ENCODE measurements at regions not wholly inside any gene's neighbourhood (a gene's known extent, or its start where the extent isn't known, plus 50 kb on each side); places are given as distances from the start of the nearest gene placed in this dataset.
"Not testable (repeated sequence)": the region's sequence is repeated elsewhere in the genome, so short reads cannot be mapped to it uniquely, and the experiment has no call there.

DNA sequence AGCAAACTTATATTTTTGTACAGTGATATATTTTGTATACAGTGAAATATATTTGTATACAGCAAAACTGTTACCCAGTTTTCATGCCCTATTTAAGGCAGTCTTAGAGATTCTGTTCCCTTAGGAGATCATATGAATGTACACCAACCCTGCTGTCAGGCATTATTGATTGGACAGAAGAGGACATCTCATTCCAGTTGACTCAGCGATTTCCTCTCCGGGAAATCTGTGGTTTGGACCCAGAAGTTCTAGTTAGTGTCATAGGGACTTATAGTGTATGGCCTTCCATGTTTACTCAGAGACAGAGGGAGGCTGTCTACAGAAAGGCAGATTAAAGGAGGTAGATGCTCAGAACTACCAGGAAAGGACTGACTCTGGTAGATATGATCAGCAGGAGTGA, 318.8 kb upstream of the KCNMB2 start:
- Histone ChIP-seq H3K27me3 (ENCODE audit: control insufficient read depth in 1 of 2, insufficient read depth in 2 of 2, low read length in 2 of 2) (no peaks in the 10 kb centered on the region), H3K27ac (ENCODE audit: low read length) (no peak overlapping the region), H3K4me1 (ENCODE audit: control insufficient read depth, insufficient read depth, low read length) (no peaks in the 10 kb centered on the region), H3K9ac (ENCODE audit: low read length in 2 of 2) (no peak overlapping the region), H3K4me3 (ENCODE audit: low read length in 2 of 2) (no peak overlapping the region), H3K9me3 (ENCODE audit: control insufficient read depth in 2 of 2, low read length in 2 of 2) (no peaks in the 10 kb centered on the region), H3K36me3 (ENCODE audit: control insufficient read depth in 2 of 2, insufficient read depth in 2 of 2, low read length in 2 of 2) (no peaks in the 10 kb centered on the region)

DNA sequence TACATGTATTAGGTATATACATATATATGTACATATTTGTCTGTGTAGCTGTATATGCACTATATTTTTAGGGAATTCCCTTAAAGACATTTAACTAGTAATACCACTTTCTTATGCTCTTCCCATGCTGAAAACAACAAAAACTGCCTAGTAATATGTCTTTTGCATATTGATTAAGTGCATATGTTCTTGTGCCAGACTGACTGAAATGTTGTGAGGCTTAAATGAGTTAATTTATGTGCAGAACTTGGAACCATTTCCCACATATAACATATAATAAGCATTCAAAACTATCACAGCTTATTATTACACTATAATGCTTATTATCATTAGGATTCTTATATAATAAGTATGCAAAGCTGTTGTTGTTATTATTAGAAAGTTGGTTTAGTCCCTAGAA, 318.0 kb upstream of the KCNMB2 start:
- Histone ChIP-seq H3K36me3 (ENCODE audit: control insufficient read depth in 2 of 2, insufficient read depth in 2 of 2, low read length in 2 of 2) (no peaks in the 10 kb centered on the region), H3K4me1 (ENCODE audit: control insufficient read depth, insufficient read depth, low read length) (no peaks in the 10 kb centered on the region), H3K27ac (ENCODE audit: low read length) (no peak overlapping the region), H3K9me3 (ENCODE audit: control insufficient read depth in 2 of 2, low read length in 2 of 2) (no peaks in the 10 kb centered on the region), H3K27me3 (ENCODE audit: control insufficient read depth in 1 of 2, insufficient read depth in 2 of 2, low read length in 2 of 2) (no peaks in the 10 kb centered on the region), H3K4me3 (ENCODE audit: low read length in 2 of 2) (no peak overlapping the region), H3K9ac (ENCODE audit: low read length in 2 of 2) (no peak overlapping the region)

DNA sequence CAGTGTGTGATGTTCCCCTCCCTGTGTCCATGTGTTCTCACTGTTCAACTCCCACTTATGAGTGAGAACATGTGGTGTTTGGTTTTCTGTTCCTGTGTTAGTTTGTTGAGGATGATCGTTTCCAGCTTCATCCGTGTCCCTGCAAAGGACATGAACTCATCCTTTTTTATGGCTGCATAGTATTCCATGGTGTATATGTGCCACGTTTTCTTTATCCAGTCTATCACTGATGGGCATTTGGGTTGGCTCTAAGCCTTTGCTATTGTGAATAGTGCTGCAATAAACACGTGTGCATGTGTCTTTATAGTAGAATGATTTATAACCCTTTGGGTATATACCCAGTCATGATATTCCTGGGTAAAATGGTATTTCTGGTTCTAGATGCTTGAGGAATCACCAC, 316.6 kb upstream of the KCNMB2 start:
- H3K9me3 ChIP-seq (ENCODE audit: control insufficient read depth in 2 of 2, low read length in 2 of 2): not testable (repeated sequence)

DNA sequence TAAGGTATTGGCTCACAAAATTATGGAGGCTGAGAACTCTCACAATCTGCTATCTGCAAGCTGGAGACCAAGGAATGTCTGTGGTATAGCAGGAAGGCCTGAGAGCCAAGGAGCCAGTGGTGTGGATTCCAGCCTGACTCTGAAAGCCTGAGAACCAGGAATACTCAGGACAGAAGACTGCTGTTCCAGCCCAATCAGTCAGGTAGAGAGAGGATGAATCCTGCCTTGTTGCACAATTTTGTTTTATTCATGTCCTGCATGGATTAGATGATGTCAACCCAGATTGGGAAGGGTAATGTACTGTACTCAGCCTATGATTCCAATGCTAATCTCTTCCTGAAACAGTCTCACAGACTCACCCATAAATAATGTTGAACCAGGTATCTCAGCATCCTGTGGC, 312.4 kb upstream of the KCNMB2 start:
- Histone ChIP-seq H3K9me3 (ENCODE audit: control insufficient read depth in 2 of 2, low read length in 2 of 2) (no peaks in the 10 kb centered on the region), H3K27ac (ENCODE audit: low read length) (no peak overlapping the region), H3K36me3 (ENCODE audit: control insufficient read depth in 2 of 2, insufficient read depth in 2 of 2, low read length in 2 of 2) (no peaks in the 10 kb centered on the region), H3K27me3 (ENCODE audit: control insufficient read depth in 1 of 2, insufficient read depth in 2 of 2, low read length in 2 of 2) (no peaks in the 10 kb centered on the region), H3K9ac (ENCODE audit: low read length in 2 of 2) (no peak overlapping the region), H3K4me3 (ENCODE audit: low read length in 2 of 2) (no peak overlapping the region), H3K4me1 (ENCODE audit: control insufficient read depth, insufficient read depth, low read length) (no peaks in the 10 kb centered on the region)

More for the DNA sequence above, 316.6 kb upstream of the KCNMB2 start:
- not testable (repeated sequence) for H3K36me3 ChIP-seq (ENCODE audit: control insufficient read depth in 2 of 2, insufficient read depth in 2 of 2, low read length in 2 of 2); H3K4me1 ChIP-seq (ENCODE audit: control insufficient read depth, insufficient read depth, low read length); H3K9ac ChIP-seq (ENCODE audit: low read length in 2 of 2); H3K27ac ChIP-seq (ENCODE audit: low read length); H3K4me3 ChIP-seq (ENCODE audit: low read length in 2 of 2); H3K27me3 ChIP-seq (ENCODE audit: control insufficient read depth in 1 of 2, insufficient read depth in 2 of 2, low read length in 2 of 2)

DNA sequence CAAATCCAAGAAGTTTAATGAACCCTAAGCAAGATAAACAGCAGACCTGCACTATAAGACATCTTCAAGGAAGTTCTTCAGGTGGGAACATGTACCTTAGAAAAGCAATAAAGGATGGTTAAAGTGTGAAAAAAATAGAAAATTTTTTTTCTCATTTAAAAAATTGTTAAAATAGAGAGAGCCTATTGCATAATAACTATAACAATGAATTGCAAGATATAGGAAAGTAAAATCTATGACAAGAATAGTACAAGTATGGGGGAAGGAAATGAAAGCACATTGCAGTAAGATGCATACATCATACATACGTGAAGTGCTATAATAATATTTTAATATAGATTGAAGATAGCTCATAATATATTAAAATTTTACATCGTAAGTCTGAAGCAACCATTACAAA, 310.1 kb upstream of the KCNMB2 start:
- H3K27ac ChIP-seq (ENCODE audit: low read length): no peak overlapping the region
- no peaks in the 10 kb centered on the region for H3K4me1 ChIP-seq (ENCODE audit: control insufficient read depth, insufficient read depth, low read length)
- H3K4me3 ChIP-seq (ENCODE audit: low read length in 2 of 2): no peak overlapping the region
- H3K9me3 ChIP-seq (ENCODE audit: control insufficient read depth in 2 of 2, low read length in 2 of 2): no peaks in the 10 kb centered on the region
- H3K27me3 ChIP-seq (ENCODE audit: control insufficient read depth in 1 of 2, insufficient read depth in 2 of 2, low read length in 2 of 2): no peaks in the 10 kb centered on the region
- H3K9ac ChIP-seq (ENCODE audit: low read length in 2 of 2): no peak overlapping the region
- H3K36me3 ChIP-seq (ENCODE audit: control insufficient read depth in 2 of 2, insufficient read depth in 2 of 2, low read length in 2 of 2): no peaks in the 10 kb centered on the region

DNA sequence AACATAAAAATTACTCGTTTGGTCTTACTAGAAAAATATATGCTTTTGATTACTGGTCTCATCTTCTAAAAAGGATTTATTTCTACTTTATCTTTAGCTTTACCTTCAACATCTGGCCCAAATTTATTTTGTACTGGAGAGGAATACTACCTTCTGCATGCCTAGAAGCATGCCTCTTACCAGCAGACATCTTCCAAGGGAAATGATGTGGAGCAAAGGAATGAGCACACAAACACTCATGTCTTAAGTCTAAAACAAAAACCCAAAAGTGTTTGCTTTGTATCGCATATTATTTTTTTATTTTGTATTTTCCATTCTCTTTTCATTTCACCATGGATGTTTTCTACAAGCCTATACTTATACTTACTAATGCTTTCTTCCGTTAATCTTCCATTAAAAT, 304.6 kb upstream of the KCNMB2 start:
- Histone ChIP-seq H3K36me3 (ENCODE audit: control insufficient read depth in 2 of 2, insufficient read depth in 2 of 2, low read length in 2 of 2) (no peaks in the 10 kb centered on the region), H3K27me3 (ENCODE audit: control insufficient read depth in 1 of 2, insufficient read depth in 2 of 2, low read length in 2 of 2) (no peaks in the 10 kb centered on the region), H3K9me3 (ENCODE audit: control insufficient read depth in 2 of 2, low read length in 2 of 2) (no peaks in the 10 kb centered on the region), H3K9ac (ENCODE audit: low read length in 2 of 2) (no peak overlapping the region), H3K4me3 (ENCODE audit: low read length in 2 of 2) (no peak overlapping the region), H3K27ac (ENCODE audit: low read length) (no peak overlapping the region), H3K4me1 (ENCODE audit: control insufficient read depth, insufficient read depth, low read length) (no peaks in the 10 kb centered on the region)

DNA sequence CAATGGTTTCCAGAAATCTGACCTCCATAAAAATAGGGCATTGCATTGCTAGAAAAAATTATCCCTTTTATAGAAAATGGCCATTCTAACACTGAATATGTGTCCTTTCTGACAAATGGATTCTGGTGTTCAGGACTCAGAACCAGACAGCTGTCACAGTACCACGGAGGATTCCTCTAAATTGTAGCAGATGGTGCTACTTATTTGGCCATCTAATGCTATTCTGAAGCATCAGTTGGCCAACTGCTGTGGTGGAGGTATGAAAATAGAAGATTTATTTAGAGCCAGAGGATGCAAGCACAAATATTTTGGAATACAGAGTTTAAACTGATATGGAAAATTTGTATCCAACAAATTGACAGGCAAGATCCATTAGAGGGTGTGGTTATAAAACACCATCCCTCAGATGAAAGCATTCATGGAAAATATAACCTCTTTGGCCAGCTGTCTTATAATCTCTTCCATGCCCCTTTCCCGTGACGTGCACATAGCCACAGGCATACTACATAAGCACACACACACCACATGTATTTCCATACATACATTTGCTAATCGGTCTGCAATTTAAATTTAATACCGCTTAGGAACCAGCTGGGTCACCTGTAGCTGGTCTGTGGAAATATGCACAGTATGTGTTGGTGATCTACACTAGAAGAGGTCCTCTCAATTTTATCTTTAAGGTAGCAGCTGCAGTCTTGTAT, 302.7 kb upstream of the KCNMB2 start:
- Histone ChIP-seq H3K9ac (ENCODE audit: low read length in 2 of 2) (no peak overlapping the region), H3K4me1 (ENCODE audit: control insufficient read depth, insufficient read depth, low read length) (no peaks in the 10 kb centered on the region), H3K9me3 (ENCODE audit: control insufficient read depth in 2 of 2, low read length in 2 of 2) (no peaks in the 10 kb centered on the region), H3K36me3 (ENCODE audit: control insufficient read depth in 2 of 2, insufficient read depth in 2 of 2, low read length in 2 of 2) (no peaks in the 10 kb centered on the region), H3K27ac (ENCODE audit: low read length) (no peak overlapping the region), H3K4me3 (ENCODE audit: low read length in 2 of 2) (no peak overlapping the region), H3K27me3 (ENCODE audit: control insufficient read depth in 1 of 2, insufficient read depth in 2 of 2, low read length in 2 of 2) (no peaks in the 10 kb centered on the region)

DNA sequence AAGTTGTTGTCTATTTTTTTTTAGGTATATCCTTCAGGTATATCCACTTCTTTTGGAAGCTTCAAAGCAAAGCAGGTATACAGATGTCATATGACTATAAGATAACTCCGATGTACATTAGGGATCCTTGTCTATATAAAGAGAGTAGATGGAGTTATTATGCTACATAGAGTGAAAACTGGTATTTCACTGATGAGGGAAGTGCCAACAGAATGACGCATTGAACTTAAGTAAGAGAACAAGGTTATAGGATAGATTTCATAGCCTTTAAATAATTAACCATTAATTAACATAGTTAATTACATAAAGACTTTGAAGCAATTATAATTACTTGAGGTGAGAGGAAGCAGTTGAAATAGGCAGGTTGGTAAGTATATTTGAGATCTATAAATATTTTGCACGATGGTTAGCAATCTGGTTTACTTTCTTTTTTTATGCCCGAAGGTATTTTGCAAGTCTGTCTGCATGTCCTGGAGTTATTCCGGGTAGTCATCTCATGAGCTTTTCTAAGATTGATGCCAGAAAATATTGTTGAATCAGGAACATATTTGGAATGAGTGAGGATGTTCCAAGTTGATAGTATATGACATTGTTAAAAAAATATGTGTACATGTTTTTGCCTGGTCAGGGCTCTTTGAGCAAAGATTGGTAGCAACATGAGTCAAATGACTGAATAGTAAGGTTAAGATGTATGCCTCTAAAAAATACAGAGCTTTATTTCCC, 299.5 kb upstream of the KCNMB2 start:
- no peaks in the 10 kb centered on the region for H3K9me3 ChIP-seq (ENCODE audit: control insufficient read depth in 2 of 2, low read length in 2 of 2)
- H3K27me3 ChIP-seq (ENCODE audit: control insufficient read depth in 1 of 2, insufficient read depth in 2 of 2, low read length in 2 of 2): no peaks in the 10 kb centered on the region
- no peak overlapping the region for H3K9ac ChIP-seq (ENCODE audit: low read length in 2 of 2)
- H3K27ac ChIP-seq (ENCODE audit: low read length): no peak overlapping the region
- no peaks in the 10 kb centered on the region for H3K36me3 ChIP-seq (ENCODE audit: control insufficient read depth in 2 of 2, insufficient read depth in 2 of 2, low read length in 2 of 2)
- no peak overlapping the region for H3K4me3 ChIP-seq (ENCODE audit: low read length in 2 of 2)
- no peaks in the 10 kb centered on the region for H3K4me1 ChIP-seq (ENCODE audit: control insufficient read depth, insufficient read depth, low read length)

DNA sequence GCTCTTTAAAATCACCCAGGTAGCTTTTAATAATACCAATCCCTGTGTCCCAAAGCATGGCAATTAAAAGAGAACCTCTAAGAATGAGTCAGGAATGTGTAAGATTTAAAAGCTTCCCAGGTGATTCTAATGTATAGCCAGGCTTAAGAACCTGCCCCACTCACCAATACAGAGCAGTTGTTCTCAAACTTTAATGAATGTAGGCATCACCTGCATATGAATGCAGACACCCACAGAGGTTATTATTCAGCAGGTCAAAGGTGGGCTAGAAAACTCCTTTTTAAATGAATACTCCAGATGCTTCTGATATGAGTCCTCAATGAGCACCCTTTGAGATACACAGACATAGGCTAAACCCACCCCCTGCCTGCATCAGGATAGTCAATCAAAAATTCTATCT, 298.1 kb upstream of the KCNMB2 start:
- no peak overlapping the region for H3K4me3 ChIP-seq (ENCODE audit: low read length in 2 of 2)
- no peaks in the 10 kb centered on the region for H3K36me3 ChIP-seq (ENCODE audit: control insufficient read depth in 2 of 2, insufficient read depth in 2 of 2, low read length in 2 of 2)
- no peaks in the 10 kb centered on the region for H3K9me3 ChIP-seq (ENCODE audit: control insufficient read depth in 2 of 2, low read length in 2 of 2)
- no peaks in the 10 kb centered on the region for H3K4me1 ChIP-seq (ENCODE audit: control insufficient read depth, insufficient read depth, low read length)
- H3K9ac ChIP-seq (ENCODE audit: low read length in 2 of 2): no peak overlapping the region
- no peaks in the 10 kb centered on the region for H3K27me3 ChIP-seq (ENCODE audit: control insufficient read depth in 1 of 2, insufficient read depth in 2 of 2, low read length in 2 of 2)
- H3K27ac ChIP-seq (ENCODE audit: low read length): no peak overlapping the region

DNA sequence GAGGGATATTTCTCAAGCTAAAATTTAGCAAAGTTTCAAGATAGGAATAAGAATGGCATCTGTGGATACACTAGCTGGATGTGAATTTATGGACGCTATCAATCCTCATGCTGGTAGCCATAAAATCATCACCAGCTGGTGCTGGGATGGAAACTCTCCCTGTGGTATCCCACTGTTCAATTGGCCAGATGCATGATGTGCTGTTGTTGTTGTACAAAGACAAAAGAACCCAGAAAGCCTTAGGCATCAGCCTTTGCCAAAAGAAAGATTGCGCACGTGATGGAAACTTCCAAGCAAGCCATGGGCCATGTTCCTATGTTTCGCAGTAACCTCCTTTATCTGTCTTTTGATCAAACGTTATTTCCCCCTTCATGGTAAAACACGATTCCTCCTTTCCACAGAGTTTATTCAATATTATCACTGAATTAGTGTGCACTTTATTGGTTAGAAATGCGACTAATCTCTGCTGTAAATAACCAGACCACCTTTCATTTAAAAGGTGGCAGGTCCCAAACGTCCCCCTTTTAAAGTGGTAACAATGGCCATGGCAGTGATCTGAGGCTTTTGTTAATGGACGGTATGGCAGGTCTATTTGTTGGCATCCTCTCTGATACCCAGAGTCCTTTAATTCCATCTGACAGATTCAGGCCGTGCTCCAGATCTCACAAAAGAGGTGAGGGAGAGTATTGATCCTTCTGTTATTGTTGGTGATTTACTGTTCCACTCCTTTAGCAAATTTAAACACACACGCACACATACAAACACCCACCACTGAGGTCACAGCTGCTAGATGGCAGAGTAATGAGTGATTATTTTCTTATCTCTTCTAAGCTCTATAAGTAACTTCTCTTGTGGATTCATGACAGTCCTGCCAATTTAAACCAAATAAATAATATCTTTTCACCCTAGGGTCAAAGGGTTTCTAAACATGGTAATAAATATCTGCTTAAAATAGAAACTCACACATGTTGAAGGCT, 291.2 kb upstream of the KCNMB2 start:
- no peak overlapping the region for H3K27ac ChIP-seq (ENCODE audit: low read length)
- no peak overlapping the region for H3K9ac ChIP-seq (ENCODE audit: low read length in 2 of 2)
- H3K27me3 ChIP-seq (ENCODE audit: control insufficient read depth in 1 of 2, insufficient read depth in 2 of 2, low read length in 2 of 2): no peaks in the 10 kb centered on the region
- H3K4me1 ChIP-seq (ENCODE audit: control insufficient read depth, insufficient read depth, low read length): no peaks in the 10 kb centered on the region
- no peak overlapping the region for H3K4me3 ChIP-seq (ENCODE audit: low read length in 2 of 2)
- H3K36me3 ChIP-seq (ENCODE audit: control insufficient read depth in 2 of 2, insufficient read depth in 2 of 2, low read length in 2 of 2): no peaks in the 10 kb centered on the region
- H3K9me3 ChIP-seq (ENCODE audit: control insufficient read depth in 2 of 2, low read length in 2 of 2): no peaks in the 10 kb centered on the region

Data from stomach smooth muscle (tissue), 2 donors.